Prostate gland (tissue), 2 donors: ENCODE measurements at regions not wholly inside any gene's neighbourhood (a gene's known extent, or its start where the extent isn't known, plus 50 kb on each side); places are given as distances from the start of the nearest gene placed in this dataset.

Experiments
- CTCF ChIP-seq, 4 experiments: fragments of 200-600 bp in 2 of 4; fragments of 450-650 bp in 2 of 4; sonication (generic) in 2 of 4; IDR thresholded peaks; 1 replicate in 3 of 4; 2 replicates in 1 of 4; pipeline ENCODE4 v1.5.1; 2016 to 2019; ENCODE audit warnings: antibody characterized with exemption in 4 of 4, mild to moderate bottlenecking in 2 of 4, moderate library complexity in 2 of 4
- POLR2A ChIP-seq: fragments of 450-650 bp; IDR thresholded peaks from one replicate; pipeline ENCODE4 v1.6.1; 2016; ENCODE audit warnings: antibody characterized with exemption, mild to moderate bottlenecking
- POLR2AphosphoS5 ChIP-seq: sonication (generic); formaldehyde crosslinking; IDR thresholded peaks from one replicate; pipeline ENCODE4 v1.6.1; 2017; ENCODE audit warnings: antibody characterized with exemption

DNA sequence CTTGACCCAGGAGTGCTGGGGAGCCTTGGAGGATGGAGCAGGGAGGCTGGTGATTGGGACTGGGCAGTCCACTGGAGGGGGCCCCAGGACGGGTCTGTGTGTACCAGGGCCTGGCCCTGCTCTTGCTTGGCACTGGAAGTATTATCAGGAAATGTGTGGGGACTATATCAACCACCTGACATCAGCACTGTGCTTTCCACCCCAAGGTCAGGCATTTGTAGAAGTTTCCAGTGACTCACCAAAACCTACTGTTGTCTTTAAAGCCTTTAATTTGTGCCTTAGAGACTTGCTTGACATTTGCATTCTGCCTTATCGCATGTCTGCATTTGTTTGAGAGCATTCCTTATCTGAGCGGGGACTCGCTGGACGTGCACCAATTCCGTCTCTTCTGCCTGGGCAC lies 323.1 kb downstream of the FOXL1 start:
- TF ChIP-seq CTCF (IDR thresholded peaks at IDR 0.05), result no peak
- no peak for TF ChIP-seq POLR2A
- no peak for TF ChIP-seq POLR2AphosphoS5
